Sciatic nerve (tissue), 2 donors: ENCODE measurements at regions not wholly inside any gene's neighbourhood (a gene's known extent, or its start where the extent isn't known, plus 50 kb on each side); places are given as distances from the start of the nearest gene placed in this dataset.
"Not testable (repeated sequence)": the region's sequence is repeated elsewhere in the genome, so short reads cannot be mapped to it uniquely, and the experiment has no call there.

Experiments used
- ATAC-seq: fragments of 200-7000 bp; cut with Tn5 transposase; one replicate; pipeline ENCODE4 v1.9.1; 2020; ENCODE audit warnings: mild to moderate bottlenecking, moderate library complexity
- DNase-seq: peaks from one replicate; pipeline ENCODE4 v3.0.0-alpha.2; 2020; ENCODE audit warnings: low spot score
- intact Hi-C: fragments of 100-400 bp; cut with DNase I; formaldehyde crosslinking; loops from one replicate; pipeline ENCODE4 v1.14.2; 2022
- donor health status: DM: no; HTN: no; CAD: no.
- donor health status: DM: no; HTN: no; CAD: no.

- intact Hi-C loops, result no loop called here
Observed at GRCh38 chr2:139518321-139518720, 738.1 kb upstream of the NXPH2 start.

GRCh38 chr2:139514951-139515350 is 734.8 kb upstream of the NXPH2 start:
- intact Hi-C loops, result no loop called here
- DNase-seq, result no peak
- no peak for ATAC-seq

More at GRCh38 chr2:139518321-139518720, 738.1 kb upstream of the NXPH2 start:
- ATAC-seq (no peak), DNase-seq (no peak)

- ATAC-seq (no peak), DNase-seq (no peak)
- intact Hi-C loops, result no loop called here
Observed at GRCh38 chr2:139495851-139496250, 715.7 kb upstream of the NXPH2 start.

DNA sequence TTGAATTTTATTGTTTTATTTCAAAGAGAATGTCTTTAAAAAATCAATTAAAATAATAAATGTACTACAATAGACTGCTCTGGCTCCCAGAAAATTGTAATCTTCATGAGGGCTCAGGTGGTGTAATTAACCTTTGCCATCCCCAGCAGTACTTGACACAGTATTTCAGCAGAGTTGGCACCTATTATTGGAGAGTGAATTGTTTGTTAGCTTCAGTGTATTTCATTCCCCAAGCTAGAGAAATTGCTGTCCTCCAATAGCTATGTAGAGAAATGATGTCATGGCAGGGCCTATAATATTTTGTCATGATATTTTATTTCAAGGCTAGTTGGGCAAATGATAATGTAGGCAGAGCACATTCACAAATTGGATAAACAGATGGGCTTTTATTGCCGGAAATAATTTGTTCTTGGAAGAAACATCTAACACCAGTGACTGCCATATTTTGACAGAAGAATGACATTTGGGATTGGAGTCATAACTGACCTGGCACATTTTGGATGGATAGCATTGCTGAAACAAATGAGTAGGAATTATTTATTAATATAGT is 712.0 kb upstream of the NXPH2 start:
- intact Hi-C loops, result no loop called here
- no peak for DNase-seq
- no peak for ATAC-seq

DNA sequence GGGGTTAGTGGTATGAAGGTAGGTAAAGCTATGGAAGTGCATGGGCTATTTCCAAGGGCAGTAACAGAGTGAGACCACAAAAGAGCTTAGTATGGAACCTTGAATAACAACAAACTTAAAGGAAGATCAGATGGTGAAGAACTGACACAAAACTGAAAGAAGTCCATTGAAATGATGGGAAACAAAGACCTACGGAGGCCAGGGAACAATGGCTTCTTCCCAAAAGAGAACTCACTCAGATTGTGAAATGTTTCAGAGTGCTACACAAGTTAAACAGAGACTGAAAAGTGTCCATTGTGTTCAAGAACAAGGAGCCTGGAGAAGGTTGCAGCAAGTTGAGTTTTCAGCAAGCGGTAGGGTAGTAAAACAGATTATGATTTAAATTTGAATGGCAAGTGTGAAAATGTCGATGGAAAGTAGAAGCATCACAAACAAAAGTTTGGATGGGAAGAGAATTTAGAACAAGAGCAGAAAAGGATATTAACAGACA is 700.0 kb upstream of the NXPH2 start:
- intact Hi-C loops, result no loop called here
- ATAC-seq, result no peak
- no peak for DNase-seq

- intact Hi-C loops, result no loop called here
- no peak for DNase-seq
- ATAC-seq, result no peak
Observed at GRCh38 chr2:139478165-139478914, 698.1 kb upstream of the NXPH2 start.

DNA sequence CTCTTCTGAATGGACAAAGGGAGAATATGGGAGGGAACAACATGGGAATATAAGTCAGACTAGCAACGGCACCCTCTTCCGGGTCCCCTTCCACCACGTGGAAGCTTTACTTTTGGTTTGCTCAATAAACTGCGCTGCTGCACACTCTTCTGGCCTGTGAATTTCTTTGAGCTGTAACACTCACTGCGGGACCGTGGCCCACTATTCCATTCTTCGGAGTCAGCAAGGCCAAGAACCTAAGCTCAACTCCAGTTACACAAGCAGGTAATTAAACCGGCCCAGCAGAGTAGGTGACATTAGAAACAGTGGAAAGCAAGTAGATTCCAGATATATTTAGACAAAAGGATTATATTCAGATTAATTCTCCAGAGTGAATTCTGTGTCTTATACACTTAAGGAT is 697.4 kb upstream of the NXPH2 start:
- intact Hi-C loops, result no loop called here
- DNase-seq (no peak), ATAC-seq (no peak)

DNA sequence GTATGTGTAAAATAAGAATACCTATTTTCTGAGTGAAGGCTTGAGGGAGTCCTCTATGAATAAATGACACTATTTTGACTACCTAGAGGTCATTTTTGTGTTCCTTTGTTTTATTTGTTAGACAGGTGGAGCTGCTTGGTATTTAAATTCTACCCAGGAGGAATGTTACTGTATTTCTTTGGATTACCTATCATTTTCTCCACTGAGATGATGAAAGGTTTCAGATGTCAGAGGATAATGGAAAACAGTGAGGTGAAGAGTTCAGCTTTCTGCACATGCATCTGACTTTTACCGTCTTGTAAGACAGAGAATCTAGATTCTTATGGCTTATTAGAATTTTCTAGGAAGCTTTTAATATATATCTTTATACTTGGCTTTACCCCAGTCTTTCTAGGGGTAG is 689.8 kb upstream of the NXPH2 start:
- no peak for DNase-seq
- intact Hi-C loops, result no loop called here
- no peak for ATAC-seq

- intact Hi-C loops, result no loop called here
- DNase-seq (no peak), ATAC-seq (no peak)
Observed at GRCh38 chr2:139465789-139466188, 685.6 kb upstream of the NXPH2 start.

DNA sequence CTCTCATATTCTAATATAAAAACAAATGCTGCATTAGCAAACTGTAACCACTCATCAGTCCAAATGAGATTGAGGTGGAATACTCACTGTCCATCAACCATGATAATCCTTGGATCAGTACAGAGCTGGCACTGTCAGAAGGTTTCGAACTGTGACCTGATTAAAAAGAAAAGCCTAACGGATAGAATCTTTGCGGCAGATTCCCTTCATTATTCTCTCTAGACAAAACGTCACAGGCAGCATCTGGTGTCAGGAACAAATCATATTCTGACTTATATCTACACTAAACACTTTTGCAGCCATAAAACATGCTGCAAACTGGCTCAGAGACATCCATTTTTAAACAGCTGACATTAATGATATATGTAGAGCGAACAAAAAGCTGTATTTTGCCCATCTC is 677.7 kb upstream of the NXPH2 start:
- intact Hi-C loops, result no loop called here
- ATAC-seq (no peak), DNase-seq (no peak)

DNA sequence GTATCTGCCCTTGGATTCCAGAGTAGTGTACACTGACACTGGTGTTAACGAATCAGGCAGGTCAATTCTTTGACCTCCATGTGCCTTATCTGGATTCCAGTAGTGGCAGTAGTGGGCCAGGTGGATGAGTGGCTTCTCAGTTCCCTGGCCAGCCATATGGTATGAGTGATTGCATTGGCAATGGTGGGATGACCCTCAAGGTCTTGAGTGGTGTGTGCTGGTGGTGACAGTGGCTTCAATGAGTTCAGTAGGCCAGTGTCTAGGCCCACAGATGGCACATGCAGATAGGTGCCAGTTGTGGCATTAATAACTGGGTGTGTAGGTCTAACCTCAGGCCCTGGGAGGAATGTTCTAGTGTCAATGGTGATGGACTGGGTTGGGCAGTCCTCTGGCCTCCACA is 674.1 kb upstream of the NXPH2 start:
- intact Hi-C loops, result no loop called here
- ATAC-seq, result no peak

GRCh38 chr2:139439100-139439499 is 658.9 kb upstream of the NXPH2 start:
- DNase-seq (no peak), ATAC-seq (no peak)
- intact Hi-C loops, result no loop called here

More for the DNA sequence above, 674.1 kb upstream of the NXPH2 start:
- DNase-seq, result no peak

- DNase-seq (no peak), ATAC-seq (no peak)
- intact Hi-C loops, result no loop called here
Observed at GRCh38 chr2:139438478-139438877, 658.3 kb upstream of the NXPH2 start.

DNA sequence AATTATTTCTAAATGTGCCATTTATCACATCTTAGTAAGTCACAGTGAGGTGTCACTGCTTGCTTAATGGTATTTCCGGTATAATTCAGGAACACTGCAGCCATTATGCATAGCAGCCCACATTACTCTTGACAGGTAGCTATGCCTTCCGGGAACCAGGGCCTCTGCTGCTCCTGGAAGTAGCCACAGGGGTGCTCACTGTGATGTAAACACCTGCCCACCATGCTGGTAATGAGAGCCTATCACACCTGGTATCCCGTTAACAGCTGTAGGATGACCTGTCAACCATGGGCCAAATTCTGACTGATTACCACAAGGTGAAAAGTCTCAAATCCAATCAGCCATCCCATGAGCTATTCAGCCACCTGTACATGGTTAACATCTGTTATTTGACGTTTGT is 647.0 kb upstream of the NXPH2 start:
- ATAC-seq (no peak), DNase-seq (no peak)
- intact Hi-C loops, result no loop called here

- ATAC-seq, result no peak
- intact Hi-C loops, result no loop called here
- no peak for DNase-seq
Observed at GRCh38 chr2:139424101-139424500, 643.9 kb upstream of the NXPH2 start.

DNA sequence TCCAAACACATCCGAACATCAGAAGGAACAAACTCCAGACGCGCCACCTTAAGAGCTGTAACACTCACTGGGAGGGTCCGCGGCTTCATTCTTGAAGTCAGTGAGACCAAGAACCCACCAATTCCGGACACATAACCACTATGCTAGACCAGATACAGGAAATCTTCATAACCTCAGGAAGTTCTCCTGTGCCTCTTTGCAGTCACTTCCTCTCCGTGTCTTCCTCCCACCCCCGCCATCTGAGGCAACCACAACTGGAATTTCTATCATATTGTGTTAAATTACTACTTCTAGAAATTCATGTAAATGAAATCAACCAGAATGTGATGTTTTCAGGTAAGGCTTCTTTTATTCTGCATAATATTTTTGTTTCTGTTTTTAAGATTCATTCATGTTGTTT is 631.0 kb upstream of the NXPH2 start:
- no peak for DNase-seq
- no peak for ATAC-seq
- intact Hi-C loops, result no loop called here

DNA sequence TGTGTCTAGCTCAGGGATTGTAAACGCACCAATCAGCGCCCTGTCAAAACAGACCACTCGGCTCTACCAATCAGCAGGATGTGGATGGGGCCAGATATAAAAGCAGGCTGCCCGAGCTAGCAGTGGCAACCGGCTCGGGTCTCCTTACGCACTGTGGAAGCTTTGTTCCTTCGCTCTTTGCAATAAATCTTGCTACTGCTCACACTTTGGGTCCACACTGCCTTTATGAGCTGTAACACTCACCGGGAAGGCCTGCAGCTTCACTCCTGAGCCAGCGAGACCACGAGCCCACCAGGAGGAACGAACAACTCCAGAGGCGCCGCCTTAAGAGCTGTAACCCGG is 630.6 kb upstream of the NXPH2 start:
- DNase-seq, ATAC-seq, intact Hi-C loops: not testable (repeated sequence)

DNA sequence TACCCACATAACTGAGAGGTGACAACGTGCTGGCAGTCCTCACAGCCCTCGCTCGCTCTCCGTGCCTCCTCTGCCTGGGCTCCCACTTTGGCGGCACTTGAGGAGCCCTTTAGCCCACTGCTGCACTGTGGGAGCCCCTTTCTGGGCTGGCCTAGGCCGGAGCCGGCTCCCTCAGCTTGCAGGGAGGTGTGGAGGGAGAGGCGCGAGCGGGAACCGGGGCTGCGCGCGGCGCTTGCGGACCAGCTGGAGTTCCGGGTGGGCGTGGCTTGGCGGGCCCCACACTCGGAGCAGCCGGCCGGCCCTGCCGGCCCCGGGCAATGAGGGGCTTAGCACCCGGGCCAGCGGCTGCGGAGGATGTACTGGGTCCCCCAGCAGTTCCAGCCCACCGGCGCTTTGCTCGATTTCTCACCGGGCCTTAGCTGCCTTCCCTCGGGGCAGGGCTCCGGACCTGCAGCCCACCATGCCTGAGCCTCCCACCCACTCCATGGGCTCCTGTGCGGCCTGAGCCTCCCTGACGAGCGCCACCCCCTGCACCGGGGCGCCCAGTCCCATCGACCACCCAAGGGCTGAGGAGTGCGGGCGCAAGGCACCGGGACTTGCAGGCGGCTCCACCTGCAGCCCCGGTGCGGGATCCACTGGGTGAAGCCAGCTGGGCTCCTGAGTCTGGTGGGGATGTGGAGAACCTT is 630.1 kb upstream of the NXPH2 start:
- intact Hi-C loops, DNase-seq, ATAC-seq: not testable (repeated sequence)

DNA sequence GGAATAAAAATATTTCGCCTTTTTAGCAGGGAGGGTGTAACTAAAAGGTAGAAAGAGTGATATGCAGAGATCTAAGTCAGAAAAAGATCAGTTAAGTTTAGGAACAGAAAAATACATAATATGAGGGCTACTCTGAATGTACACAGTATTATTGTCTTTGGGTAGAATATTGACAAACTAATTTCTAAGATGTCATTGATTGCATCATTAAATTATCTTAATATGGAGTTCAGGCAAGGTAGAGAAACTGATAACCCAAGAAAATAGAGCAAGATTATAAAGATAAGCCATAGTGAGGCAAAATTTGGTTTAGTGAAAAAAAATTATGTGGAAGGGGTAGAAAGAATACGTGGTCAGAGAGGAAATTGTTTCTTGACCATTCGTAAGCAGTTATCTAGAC is 629.0 kb upstream of the NXPH2 start:
- no peak for ATAC-seq
- intact Hi-C loops, result no loop called here
- no peak for DNase-seq

GRCh38 chr2:139403948-139404347 is 623.8 kb upstream of the NXPH2 start:
- intact Hi-C loops, result no loop called here
- ATAC-seq (no peak), DNase-seq (no peak)
